SK-N-MC (cell line): ENCODE measurements at regions not wholly inside any gene's neighbourhood (a gene's known extent, or its start where the extent isn't known, plus 50 kb on each side); places are given as distances from the start of the nearest gene placed in this dataset.
A peak's percentile ranks its signal among the peaks of the same experiment; 100 is the strongest.

Source experiments
- DNase-seq: peaks from one replicate; pipeline ENCODE4 v3.0.0-alpha.2; 2011; ENCODE audit warnings: low read depth, low spot score
- H3K27ac ChIP-seq: fragments of 200-600 bp; sonication (generic); 2 replicates; pipeline ENCODE4 v1.5.1; 2016; ENCODE audit warnings: mixed run types
- H3K36me3 ChIP-seq: fragments of 200-600 bp; sonication (generic); 2 replicates; pipeline ENCODE4 v1.6.1; 2017; ENCODE audit warnings: antibody characterized with exemption, low read length, mixed read lengths; ENCODE audit not compliant: insufficient read depth
- H3K4me3 ChIP-seq: fragments of 200-600 bp; sonication (generic); 2 replicates; pipeline ENCODE4 v1.5.1; 2016
- H3K9ac ChIP-seq: fragments of 200-600 bp; sonication (generic); 2 replicates; pipeline ENCODE4 v1.8.0; 2017; ENCODE audit warnings: mixed run types, mixed read lengths; ENCODE audit not compliant: insufficient read length
- H3K9me3 ChIP-seq: fragments of 200-600 bp; sonication (generic); 2 replicates; pipeline ENCODE4 v1.6.1; 2017; ENCODE audit warnings: low read depth, mild to moderate bottlenecking, antibody characterized with exemption, low read length, moderate library complexity, mixed read lengths
- EZH2 ChIP-seq: fragments of 200-600 bp; sonication (generic); IDR thresholded peaks from one replicate; pipeline ENCODE4 v1.6.1; 2017; ENCODE audit warnings: antibody characterized with exemption
- FOXP2 ChIP-seq: optimal IDR thresholded peaks from 2 replicates; pipeline ENCODE3; 2011; ENCODE audit warnings: mild to moderate bottlenecking, moderate library complexity; ENCODE audit not compliant: insufficient read depth; ENCODE audit errors: extremely low read length, control extremely low read depth
- POLR2AphosphoS5 ChIP-seq: IDR thresholded peaks from 2 replicates; pipeline ENCODE4 v1.6.1; 2012; ENCODE audit warnings: mild to moderate bottlenecking, low read depth, low read length, borderline replicate concordance

DNA sequence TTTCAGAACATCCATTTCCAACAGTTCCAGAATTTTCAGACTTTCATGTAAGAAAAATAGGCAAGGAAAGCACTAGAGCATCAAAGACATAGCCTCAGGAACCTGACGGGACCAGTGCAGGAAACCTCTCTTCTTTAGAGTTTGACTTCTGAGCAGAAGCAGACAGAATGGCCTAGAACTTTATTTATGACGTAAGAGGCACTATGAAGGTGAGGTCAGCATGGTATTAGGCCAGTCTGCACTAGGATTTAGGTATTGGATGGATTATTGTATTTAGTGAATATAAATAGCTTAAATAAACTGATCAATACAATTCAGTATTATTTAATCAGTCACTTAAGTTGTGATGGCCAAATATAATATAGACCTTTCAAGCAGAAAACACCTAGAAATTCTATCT lies 117.6 kb downstream of the CYRIA start:
- TF ChIP-seq POLR2AphosphoS5 = no peak
- no peak for TF ChIP-seq FOXP2
- TF ChIP-seq EZH2 = no peak
- Histone ChIP-seq H3K36me3 (peaks cover 11% of the 10 kb centered on the region), H3K4me3 (no peak overlapping the region), H3K27ac (no peak overlapping the region), H3K9ac (no peak overlapping the region), H3K9me3 (no peaks in the 10 kb centered on the region)
- no peak for DNase-seq

DNA sequence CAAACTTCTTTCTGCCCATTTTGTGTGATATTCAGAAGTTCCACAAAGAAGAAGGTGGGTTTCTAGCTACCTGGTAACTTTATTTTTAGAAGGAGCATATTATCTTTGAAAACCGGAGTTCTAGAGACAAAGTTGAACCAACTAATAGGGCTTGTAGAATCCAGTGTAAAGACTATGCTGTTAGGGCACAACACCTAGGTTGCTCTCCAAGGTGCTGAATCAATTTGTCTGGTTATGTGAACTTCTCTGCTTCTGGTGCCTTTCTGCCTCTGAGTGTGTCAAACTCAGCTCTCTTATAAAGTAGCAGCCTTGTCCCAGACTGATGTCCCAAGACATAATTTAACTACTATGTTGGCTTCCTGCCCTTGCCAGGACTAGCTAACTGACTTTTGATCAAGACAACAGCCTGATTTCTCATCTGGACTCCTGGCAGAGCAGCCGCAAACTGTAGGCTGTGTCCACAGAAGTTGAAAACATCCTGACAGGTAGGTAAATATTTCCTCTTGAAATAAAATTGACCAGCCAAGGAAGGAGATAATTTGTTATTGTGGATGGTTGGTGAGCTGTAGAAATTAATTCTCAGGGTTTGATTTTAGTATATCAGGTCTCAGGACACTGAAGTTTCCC lies 119.4 kb downstream of the CYRIA start:
- no peak for TF ChIP-seq FOXP2
- Histone ChIP-seq H3K27ac (no peak overlapping the region), H3K9ac (no peak overlapping the region), H3K36me3 (no peaks in the 10 kb centered on the region), H3K4me3 (no peak overlapping the region), H3K9me3 (no peaks in the 10 kb centered on the region)
- peak; percentile 47 for DNase-seq

- no peak for TF ChIP-seq EZH2
- no peak for TF ChIP-seq POLR2AphosphoS5
- no peak for TF ChIP-seq FOXP2
- no peak for DNase-seq
- H3K4me3 ChIP-seq = no peak overlapping the region
- no peaks in the 10 kb centered on the region for H3K36me3 ChIP-seq
- H3K27ac ChIP-seq = no peak overlapping the region
- H3K9ac ChIP-seq = no peak overlapping the region
- H3K9me3 ChIP-seq = no peaks in the 10 kb centered on the region
These were observed 126.9 kb downstream of the CYRIA start for GRCh38 chr2:16538707-16539106.

DNA sequence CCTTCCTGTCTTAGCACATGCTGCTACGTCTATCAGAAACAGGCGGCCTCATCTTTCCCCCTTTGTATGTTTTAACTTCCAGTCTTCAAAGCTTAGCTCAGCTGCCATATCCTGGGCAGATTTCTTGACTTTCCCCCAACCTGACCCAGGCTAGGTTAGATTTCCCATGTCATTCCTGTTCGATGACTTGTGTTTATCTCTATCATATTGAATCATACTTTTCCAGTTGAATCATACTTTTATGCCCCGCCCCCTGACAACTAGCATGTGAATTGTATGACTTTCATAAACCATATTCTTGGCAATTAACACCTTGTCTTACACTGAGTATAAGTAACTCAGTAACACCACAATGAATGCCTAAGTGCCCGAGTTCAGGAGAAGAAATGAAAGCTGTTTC lies 128.3 kb downstream of the CYRIA start:
- Histone ChIP-seq H3K9ac (no peak overlapping the region), H3K27ac (no peak overlapping the region), H3K4me3 (no peak overlapping the region), H3K36me3 (no peaks in the 10 kb centered on the region), H3K9me3 (no peaks in the 10 kb centered on the region)
- TF ChIP-seq FOXP2 (no peak), EZH2 (no peak), POLR2AphosphoS5 (no peak)
- DNase-seq = no peak

DNA sequence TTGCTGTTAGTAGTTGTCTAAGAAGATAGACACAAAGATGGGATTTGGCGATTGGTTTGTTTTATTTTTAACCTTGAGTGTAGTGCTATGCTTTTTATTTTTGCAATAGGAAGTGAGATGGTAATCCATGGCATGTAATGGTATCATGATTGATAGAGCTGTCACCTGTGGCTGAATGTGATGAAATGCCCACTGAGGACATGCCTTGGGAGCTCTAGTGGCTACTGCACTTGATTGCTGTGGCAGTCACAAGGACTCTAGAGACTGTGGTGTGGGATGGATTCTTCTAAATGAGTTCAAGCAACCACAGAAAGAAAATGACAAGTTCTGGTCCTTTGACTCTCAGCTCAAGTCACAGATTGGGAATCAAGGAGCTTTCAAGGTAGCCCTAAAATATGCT lies 139.4 kb downstream of the CYRIA start:
- H3K36me3 ChIP-seq = no peaks in the 10 kb centered on the region
- no peak overlapping the region for H3K27ac ChIP-seq
- H3K9ac ChIP-seq = no peak overlapping the region
- TF ChIP-seq FOXP2 (no peak), EZH2 (no peak), POLR2AphosphoS5 (no peak)
- DNase-seq = no peak
- no peaks in the 10 kb centered on the region for H3K9me3 ChIP-seq
- no peak overlapping the region for H3K4me3 ChIP-seq

- no peak overlapping the region for H3K9ac ChIP-seq
- TF ChIP-seq POLR2AphosphoS5 (no peak), EZH2 (no peak), FOXP2 (no peak)
- H3K36me3 ChIP-seq = no peaks in the 10 kb centered on the region
- H3K27ac ChIP-seq = no peak overlapping the region
- no peak for DNase-seq
- no peak overlapping the region for H3K4me3 ChIP-seq
- no peaks in the 10 kb centered on the region for H3K9me3 ChIP-seq
These were observed 140.3 kb downstream of the CYRIA start for GRCh38 chr2:16525265-16525887.

- H3K9me3 ChIP-seq = no peaks in the 10 kb centered on the region
- no peak overlapping the region for H3K9ac ChIP-seq
- no peak for DNase-seq
- TF ChIP-seq POLR2AphosphoS5 (no peak), FOXP2 (no peak), EZH2 (no peak)
- no peak overlapping the region for H3K27ac ChIP-seq
- no peaks in the 10 kb centered on the region for H3K36me3 ChIP-seq
- H3K4me3 ChIP-seq = no peak overlapping the region
These were observed 141.9 kb downstream of the CYRIA start for GRCh38 chr2:16523711-16524110.

DNA sequence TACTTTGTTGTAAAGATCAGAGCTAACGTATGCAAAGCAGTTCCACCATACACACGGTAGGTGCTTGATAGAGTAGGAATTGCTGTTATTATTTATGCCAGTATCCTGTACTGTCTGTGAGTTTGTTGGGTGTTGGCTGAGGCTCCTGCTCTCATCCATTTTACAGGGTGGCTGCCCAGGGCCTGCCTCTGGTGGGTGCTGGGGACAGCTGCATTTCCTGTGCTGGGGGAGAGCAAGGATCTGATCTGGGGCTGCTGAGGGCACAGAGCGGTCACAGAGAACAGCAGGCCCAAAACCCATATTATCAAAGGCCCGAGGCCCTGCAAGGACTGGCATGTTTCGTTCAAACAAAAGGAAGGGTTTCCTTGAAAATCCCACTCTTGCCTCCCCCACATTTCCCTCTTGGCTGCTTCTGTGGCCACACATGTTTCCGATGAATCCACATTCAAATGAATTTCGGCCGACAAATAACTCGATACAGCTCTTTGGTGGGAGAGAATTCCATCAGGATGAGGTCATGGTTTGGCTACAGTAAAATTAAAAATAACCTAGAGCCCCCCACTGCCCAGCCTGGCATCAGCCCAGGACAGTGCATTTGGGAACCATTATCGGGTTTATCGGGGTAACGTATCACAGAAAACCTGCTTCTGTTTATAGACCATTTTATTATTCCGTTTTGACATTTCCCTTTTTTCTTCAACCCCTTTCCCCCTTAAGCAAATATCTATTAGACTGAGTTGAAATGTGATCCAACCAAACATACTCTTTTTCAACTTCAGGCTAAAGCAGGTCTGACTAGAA lies 143.4 kb downstream of the CYRIA start:
- peak overlapping the region; percentile 43 for H3K9ac ChIP-seq
- H3K4me3 ChIP-seq = peak overlapping the region; percentile 45
- TF ChIP-seq EZH2 (no peak), FOXP2 (no peak), POLR2AphosphoS5 (no peak)
- H3K27ac ChIP-seq = peak overlapping the region; percentile 77
- H3K36me3 ChIP-seq = no peaks in the 10 kb centered on the region
- peak; percentile 5 for DNase-seq
- H3K9me3 ChIP-seq = no peaks in the 10 kb centered on the region
